ENCODE measurements at regions not wholly inside any gene's neighbourhood (a gene's known extent, or its start where the extent isn't known, plus 50 kb on each side); places are given as distances from the start of the nearest gene placed in this dataset.
A peak's percentile ranks its signal among the peaks of the same experiment; 100 is the strongest.

DNA sequence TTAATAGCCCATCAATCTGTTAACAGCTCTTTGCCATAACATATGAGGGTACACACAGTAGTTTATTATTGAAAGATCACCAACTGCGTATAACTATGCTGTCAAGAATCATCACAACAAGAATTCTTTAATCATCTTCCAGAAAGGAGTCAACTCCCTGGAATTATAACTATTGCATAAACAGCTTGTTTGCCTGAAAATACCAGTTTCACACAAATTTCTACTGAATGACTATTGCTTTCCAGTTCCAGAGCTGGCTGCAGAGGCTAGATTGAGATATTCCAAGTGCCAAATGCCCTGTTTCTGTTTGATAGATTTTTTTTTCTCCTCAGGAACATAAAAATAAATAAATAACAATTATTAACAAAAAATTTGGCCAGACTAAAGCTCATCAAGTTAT is 444.7 kb downstream of the TLE1 start:
- DNase-seq = no peak

DNA sequence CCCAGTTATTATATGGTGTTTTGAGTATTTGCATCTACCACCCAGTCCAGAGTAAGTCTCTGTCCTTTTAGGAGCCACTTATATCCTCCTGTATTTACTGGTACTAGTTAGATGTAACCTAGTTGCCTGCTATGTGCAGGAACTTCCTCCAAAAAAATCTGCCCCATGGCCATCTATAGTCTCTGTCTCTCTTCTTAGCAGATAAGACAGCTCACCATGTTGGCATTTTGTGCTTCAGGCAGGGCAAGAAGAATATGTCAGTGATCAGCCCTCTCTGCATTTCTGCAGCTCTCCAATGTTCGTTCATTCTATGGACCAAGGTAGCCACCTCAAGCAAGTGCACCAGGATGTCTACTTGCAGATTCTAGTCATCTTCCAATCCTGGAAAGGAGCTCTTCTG is 446.5 kb downstream of the TLE1 start:
- DNase-seq = no peak

DNA sequence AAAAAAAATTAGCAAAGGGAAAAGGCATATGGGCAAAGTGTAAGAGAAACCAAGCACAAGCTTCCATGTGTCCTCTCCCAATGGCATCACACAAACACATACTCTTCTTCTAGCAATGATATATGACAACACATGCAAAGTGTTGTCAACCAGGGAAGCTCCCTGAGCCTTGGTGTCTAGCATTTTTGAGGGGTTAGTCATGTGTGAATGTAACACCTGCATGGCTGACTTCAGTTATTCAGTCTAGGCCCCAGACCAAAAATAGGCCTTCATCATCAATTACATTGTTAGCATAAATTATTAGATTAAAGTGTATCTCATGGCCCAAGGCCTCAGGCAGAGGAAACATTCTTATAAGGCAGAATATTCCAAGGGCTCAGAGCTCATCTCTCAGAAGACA is 450.0 kb downstream of the TLE1 start:
- DNase-seq = no peak

DNA sequence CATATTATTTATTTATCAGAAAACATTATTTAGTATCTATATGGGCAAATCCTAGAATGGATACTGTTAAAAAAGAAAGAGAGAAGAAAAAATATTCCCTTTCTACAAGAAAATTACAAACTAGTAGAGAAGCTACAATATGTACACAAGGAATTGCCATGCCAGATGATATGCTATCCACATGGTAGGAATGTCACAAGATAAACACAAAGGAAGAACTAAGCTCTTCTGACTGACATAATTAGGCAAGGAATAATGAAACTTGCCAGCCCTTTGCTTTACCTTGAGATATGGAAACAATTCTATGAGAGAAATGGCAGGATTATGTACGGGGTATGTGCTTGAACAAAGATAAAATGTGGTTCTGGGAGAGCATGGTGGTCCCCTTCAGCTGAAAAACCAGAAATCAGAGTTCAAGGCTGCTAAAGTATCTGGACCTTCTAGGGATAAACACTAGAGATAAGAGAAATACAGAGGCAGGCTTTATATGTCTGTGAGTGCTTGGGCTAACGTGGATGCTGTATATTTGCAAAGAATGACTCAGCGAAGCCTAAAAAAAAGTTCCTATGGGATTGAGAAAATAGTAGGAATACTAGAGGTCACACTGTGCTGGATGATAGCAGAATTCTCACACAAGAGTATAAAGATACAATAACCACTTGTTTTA is 451.6 kb downstream of the TLE1 start:
- no peak for DNase-seq

GRCh38 chr9:81234924-81235610 is 454.3 kb downstream of the TLE1 start:
- no peak for DNase-seq

DNA sequence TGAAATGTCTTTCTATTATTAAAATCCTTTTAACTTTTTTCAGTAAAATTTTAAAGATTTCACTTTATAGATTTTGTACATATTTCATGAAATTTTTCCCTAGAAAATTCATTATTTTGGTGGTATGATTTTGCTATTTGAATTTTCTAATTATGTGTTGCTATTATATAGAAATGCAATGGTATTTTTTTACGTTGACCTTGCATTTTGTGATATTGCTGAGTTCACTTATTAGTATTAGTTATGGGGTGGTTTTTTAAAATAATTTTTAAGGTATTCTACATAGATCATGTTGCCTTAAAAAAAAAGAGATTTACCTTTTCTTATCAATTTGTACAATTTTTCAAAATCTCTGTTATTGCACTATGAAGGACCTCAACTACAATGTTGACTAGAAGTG is 458.3 kb downstream of the TLE1 start:
- no peak for DNase-seq

DNA sequence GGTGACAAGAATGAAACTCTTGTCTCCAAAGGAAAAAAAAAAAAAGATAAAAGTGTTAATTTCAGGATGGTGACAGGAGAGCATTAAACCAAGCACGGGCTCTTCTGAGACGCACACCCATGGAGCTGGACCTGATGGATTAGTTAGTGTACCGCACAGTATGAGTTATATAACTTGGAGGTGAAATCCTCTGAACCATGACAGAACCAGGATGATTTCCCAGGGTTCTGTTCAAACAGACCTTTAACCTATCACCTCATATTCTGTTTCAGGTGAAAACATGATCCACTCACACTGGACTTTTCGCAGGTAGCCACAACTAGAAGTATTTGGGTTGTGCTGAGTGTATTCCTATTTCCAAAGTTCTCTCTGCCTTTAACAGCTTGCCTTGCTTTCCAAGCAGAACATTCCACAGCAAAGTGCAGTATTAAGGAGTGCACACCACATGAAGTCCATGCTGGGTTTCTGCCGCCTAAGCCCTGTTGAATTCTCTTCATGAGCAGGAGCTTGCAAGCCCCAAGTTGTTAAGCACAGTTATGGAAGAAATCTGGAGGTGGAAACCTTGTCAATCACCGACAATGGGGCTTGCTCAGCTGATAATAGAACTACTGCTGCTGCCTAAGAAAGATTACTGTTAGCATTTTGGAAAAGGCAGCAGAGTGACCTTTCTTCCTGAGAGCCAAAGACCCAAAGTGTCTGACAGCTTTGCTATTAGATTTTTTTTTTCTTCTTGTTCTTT is 461.7 kb downstream of the TLE1 start:
- no peak for DNase-seq

- DNase-seq = no peak
Measured at GRCh38 chr9:81225596-81225995, 463.8 kb downstream of the TLE1 start.

DNA sequence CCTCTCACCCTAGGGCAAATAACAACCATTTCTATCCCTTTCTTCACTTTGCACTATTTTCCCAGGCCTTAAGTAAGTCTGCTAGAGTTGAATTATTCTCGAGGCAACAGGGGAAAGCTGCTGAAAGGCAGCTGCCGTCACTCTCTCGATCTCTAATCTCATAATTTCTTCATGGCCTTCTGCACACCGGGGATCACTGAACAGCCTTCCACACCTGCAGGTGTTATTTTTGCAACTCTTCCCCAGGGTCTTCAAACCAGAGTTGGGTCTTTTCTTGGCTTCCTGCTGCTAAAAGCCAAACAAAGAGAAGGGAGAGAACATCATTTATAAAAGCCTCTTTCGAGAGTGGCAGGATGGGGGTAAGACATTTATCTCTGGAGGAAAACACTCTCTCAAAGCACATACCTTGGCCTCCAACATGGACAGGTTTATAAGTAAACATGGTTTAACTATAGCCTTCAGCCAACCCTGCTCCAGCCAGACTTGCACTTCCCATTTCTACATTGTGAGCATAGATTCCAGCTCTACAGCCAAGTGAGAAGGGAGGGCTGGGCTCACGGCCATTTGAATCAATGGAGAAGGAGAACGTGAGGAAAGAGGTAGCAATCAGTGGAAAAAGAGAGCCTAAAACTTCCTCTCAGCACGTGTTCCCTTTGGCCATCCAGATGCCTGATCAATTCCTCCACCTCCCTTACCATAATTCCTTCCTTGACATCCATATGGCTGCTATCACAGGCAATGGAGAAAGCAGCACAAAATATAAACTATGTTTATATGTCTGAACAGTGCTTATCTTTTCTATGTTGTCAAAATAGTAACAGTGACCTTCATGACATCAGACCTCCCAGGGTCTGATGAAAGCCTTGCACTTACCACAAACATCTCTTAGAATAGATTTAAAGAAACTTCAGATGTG is 464.9 kb downstream of the TLE1 start:
- no peak for DNase-seq

- no peak for DNase-seq
Measured at GRCh38 chr9:81214975-81215374, 474.4 kb downstream of the TLE1 start.

DNA sequence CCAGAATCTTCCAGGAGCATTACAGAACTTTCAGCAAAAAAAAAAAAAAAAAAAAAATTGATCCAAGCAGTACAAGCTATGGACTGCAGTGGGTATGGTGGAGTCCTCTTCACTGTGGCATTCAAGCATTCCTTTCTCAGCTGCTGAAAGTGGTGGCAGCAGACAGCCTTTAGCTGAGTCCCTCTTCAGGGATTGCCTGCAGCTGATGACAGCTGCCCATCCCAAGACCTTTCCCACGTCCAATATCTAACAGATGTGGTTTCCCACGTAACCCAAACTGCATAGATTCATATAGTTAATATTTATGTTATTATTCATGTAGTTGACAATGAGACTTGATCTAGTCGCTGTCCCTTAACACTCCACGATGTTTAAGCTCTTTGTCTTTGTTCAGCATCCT is 475.9 kb downstream of the TLE1 start:
- DNase-seq = no peak

- no peak for DNase-seq
Measured at GRCh38 chr9:81211741-81212140, 477.6 kb downstream of the TLE1 start.

DNA sequence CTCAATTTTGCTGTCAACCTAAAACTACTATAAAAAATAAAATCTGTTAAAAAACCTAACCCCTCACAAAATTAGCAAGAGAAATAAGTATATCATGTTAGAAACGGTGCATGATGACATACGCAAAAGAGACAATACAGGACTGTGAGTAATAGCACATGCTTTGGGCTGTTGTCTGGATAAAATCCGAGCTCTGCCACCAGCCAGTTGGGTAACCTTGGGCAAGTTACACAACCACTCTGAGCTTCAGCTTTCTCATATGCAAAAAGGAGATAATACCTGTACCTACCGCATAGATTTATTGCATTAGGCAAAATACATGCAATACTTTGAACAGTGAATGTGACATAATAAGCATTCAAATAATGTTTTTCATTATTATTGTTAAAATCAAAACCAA is 481.7 kb downstream of the TLE1 start:
- no peak for DNase-seq

- DNase-seq = no peak
Measured at GRCh38 chr9:81202292-81202691, 487.1 kb downstream of the TLE1 start.

- no peak for DNase-seq
Measured at GRCh38 chr9:81195206-81195605, 494.1 kb downstream of the TLE1 start.

GRCh38 chr9:81193362-81194339 is 495.7 kb downstream of the TLE1 start:
- peak; percentile 70 for DNase-seq

GRCh38 chr9:81191222-81191621 is 498.1 kb downstream of the TLE1 start:
- DNase-seq = no peak

DNA sequence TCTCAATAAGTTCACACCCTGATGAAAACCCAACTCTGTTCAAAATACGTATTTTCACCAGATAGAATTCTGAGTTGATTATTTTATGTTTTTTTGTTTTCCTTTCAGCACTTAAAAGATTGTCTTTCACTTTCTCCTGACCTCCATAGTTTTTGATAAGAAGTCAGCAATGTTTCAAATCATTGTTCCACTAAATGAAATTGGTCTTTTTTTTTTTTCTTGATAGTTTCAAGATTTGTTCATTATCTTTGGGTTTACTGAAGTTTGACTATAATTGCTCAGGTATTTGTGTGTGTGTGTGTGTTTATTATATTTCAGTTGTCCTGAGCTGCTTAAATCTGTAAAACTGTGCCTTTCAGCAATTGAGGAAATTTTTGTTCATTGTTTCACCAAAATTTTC is 498.7 kb downstream of the TLE1 start:
- DNase-seq = no peak

- DNase-seq = no peak
Measured at GRCh38 chr9:81183761-81184160, 505.6 kb downstream of the TLE1 start.

GRCh38 chr9:81182431-81182830 is 506.9 kb downstream of the TLE1 start:
- no peak for DNase-seq

- no peak for DNase-seq
Measured at GRCh38 chr9:81174023-81174422, 515.3 kb downstream of the TLE1 start.

- DNase-seq = no peak
Measured at GRCh38 chr9:81171689-81172088, 517.7 kb downstream of the TLE1 start.
